Loucy (cell line): ENCODE measurements at regions not wholly inside any gene's neighbourhood (a gene's known extent, or its start where the extent isn't known, plus 50 kb on each side); places are given as distances from the start of the nearest gene placed in this dataset.

Experiments used
- CTCF ChIP-seq: fragments of 200-600 bp; sonication (generic); conservative IDR thresholded peaks from 2 replicates; pipeline ENCODE4 v1.5.1; 2014; ENCODE audit warnings: mild to moderate bottlenecking, antibody characterized with exemption, low read length
- EZH2phosphoT487 ChIP-seq: fragments of 200-600 bp; IDR thresholded peaks from 2 replicates; pipeline ENCODE4 v1.6.1; 2018; ENCODE audit warnings: antibody characterized with exemption, mild to moderate bottlenecking, moderate library complexity, borderline replicate concordance

GRCh38 chr22:26927821-26928220, 270.4 kb downstream of the MIAT start:
- TF ChIP-seq CTCF, result no peak
- no peak for TF ChIP-seq EZH2phosphoT487
